DOHH2 (cell line): ENCODE measurements at regions not wholly inside any gene's neighbourhood (a gene's known extent, or its start where the extent isn't known, plus 50 kb on each side); places are given as distances from the start of the nearest gene placed in this dataset.

Experiments
- H3F3A ChIP-seq: fragments of 200-600 bp; sonication (generic), shearing (Covaris generic); 2 replicates; pipeline ENCODE4 v1.6.0; 2016; ENCODE audit warnings: antibody characterized with exemption, mild to moderate bottlenecking; ENCODE audit not compliant: control insufficient read depth, insufficient read depth
- H3K27ac ChIP-seq: fragments of 200-600 bp; sonication (generic); 2 replicates; pipeline ENCODE4 v1.5.1; 2014; ENCODE audit warnings: low read depth, mild to moderate bottlenecking, low read length, moderate library complexity
- H3K27me3 ChIP-seq: fragments of 200-600 bp; sonication (generic); 2 replicates; pipeline ENCODE4 v1.6.1; 2014; ENCODE audit warnings: mild to moderate bottlenecking, low read length, mixed read lengths; ENCODE audit not compliant: control insufficient read depth
- H3K36me3 ChIP-seq: fragments of 200-600 bp; sonication (generic); 2 replicates; pipeline ENCODE4 v1.6.1; 2014; ENCODE audit warnings: mild to moderate bottlenecking, low read length, moderate library complexity, mixed read lengths; ENCODE audit not compliant: control insufficient read depth
- H3K4me1 ChIP-seq: fragments of 200-600 bp; sonication (generic); 2 replicates; pipeline ENCODE4 v1.6.1; 2014; ENCODE audit warnings: mild to moderate bottlenecking, low read length, mixed read lengths; ENCODE audit not compliant: control insufficient read depth
- H3K4me2 ChIP-seq: fragments of 200-600 bp; sonication (generic); 2 replicates; pipeline ENCODE4 v1.6.0; 2014; ENCODE audit warnings: mild to moderate bottlenecking, low read length, moderate library complexity
- H3K4me3 ChIP-seq: fragments of 200-600 bp; sonication (generic); 2 replicates; pipeline ENCODE4 v1.5.1; 2014; ENCODE audit warnings: mild to moderate bottlenecking, low read length, mixed read lengths
- H3K79me2 ChIP-seq: fragments of 200-600 bp; sonication (generic); 2 replicates; pipeline ENCODE4 v1.6.1; 2014; ENCODE audit warnings: mild to moderate bottlenecking, low read length, mixed read lengths; ENCODE audit not compliant: control insufficient read depth
- H3K9me2 ChIP-seq: fragments of 200-600 bp; sonication (generic); replicated peaks from 2 replicates; pipeline ENCODE4 v1.6.1; 2014; ENCODE audit warnings: mild to moderate bottlenecking, low read length, mixed read lengths; ENCODE audit not compliant: control insufficient read depth
- H3K9me3 ChIP-seq: fragments of 200-600 bp; sonication (generic); 2 replicates; pipeline ENCODE4 v1.6.1; 2014; ENCODE audit warnings: antibody characterized with exemption, low read length, mixed read lengths; ENCODE audit not compliant: control insufficient read depth, insufficient read depth
- H4K20me1 ChIP-seq: fragments of 200-600 bp; sonication (generic); 2 replicates; pipeline ENCODE4 v1.6.0; 2014; ENCODE audit warnings: low read depth, mild to moderate bottlenecking, antibody characterized with exemption, low read length, moderate library complexity; ENCODE audit not compliant: control insufficient read depth, insufficient read depth
- CTCF ChIP-seq: fragments of 200-600 bp; sonication (generic); IDR thresholded peaks from one replicate; pipeline ENCODE4 v1.5.1; 2014; ENCODE audit warnings: antibody characterized with exemption, mild to moderate bottlenecking, low read depth, low read length; ENCODE audit not compliant: poor library complexity, severe bottlenecking
- EZH2phosphoT487 ChIP-seq: fragments of 200-600 bp; sonication (generic); IDR thresholded peaks from 2 replicates; pipeline ENCODE4 v1.6.1; 2017; ENCODE audit warnings: borderline replicate concordance, mild to moderate bottlenecking, antibody characterized with exemption, low read length, moderate library complexity, mixed read lengths

- no peaks in the 10 kb centered on the region for H4K20me1 ChIP-seq
Observed at GRCh38 chr18:49728542-49728941, 84.8 kb downstream of the ACAA2 start.

GRCh38 chr18:49727816-49728215 lies 85.5 kb downstream of the ACAA2 start:
- Histone ChIP-seq H3K9me2 (no peaks in the 10 kb centered on the region), H3K4me2 (no peak overlapping the region), H3K79me2 (no peaks in the 10 kb centered on the region), H3K36me3 (no peaks in the 10 kb centered on the region), H3K4me1 (no peaks in the 10 kb centered on the region), H3K4me3 (no peak overlapping the region), H3K27ac (no peak overlapping the region), H3F3A (no peaks in the 10 kb centered on the region), H3K9me3 (no peaks in the 10 kb centered on the region), H4K20me1 (no peaks in the 10 kb centered on the region), H3K27me3 (peaks cover 10% of the 10 kb centered on the region)
- TF ChIP-seq CTCF (no peak), EZH2phosphoT487 (no peak)

More at GRCh38 chr18:49728542-49728941, 84.8 kb downstream of the ACAA2 start:
- no peak for TF ChIP-seq EZH2phosphoT487
- TF ChIP-seq CTCF, result peak; percentile 79
- no peak overlapping the region for H3K4me3 ChIP-seq
- H3K79me2 ChIP-seq, result no peaks in the 10 kb centered on the region
- H3K9me2 ChIP-seq, result no peaks in the 10 kb centered on the region
- no peaks in the 10 kb centered on the region for H3F3A ChIP-seq
- H3K27ac ChIP-seq, result no peak overlapping the region
- H3K4me1 ChIP-seq, result no peaks in the 10 kb centered on the region
- peaks cover 6% of the 10 kb centered on the region for H3K27me3 ChIP-seq
- no peak overlapping the region for H3K4me2 ChIP-seq
- H3K9me3 ChIP-seq, result no peaks in the 10 kb centered on the region
- no peaks in the 10 kb centered on the region for H3K36me3 ChIP-seq

- no peaks in the 10 kb centered on the region for H3K79me2 ChIP-seq
- H3K4me3 ChIP-seq, result no peak overlapping the region
- H3K36me3 ChIP-seq, result no peaks in the 10 kb centered on the region
- TF ChIP-seq EZH2phosphoT487 (no peak), CTCF (no peak)
- no peak overlapping the region for H3K4me2 ChIP-seq
- no peaks in the 10 kb centered on the region for H4K20me1 ChIP-seq
- H3K27me3 ChIP-seq, result peaks cover 14% of the 10 kb centered on the region
- no peaks in the 10 kb centered on the region for H3K9me3 ChIP-seq
- H3F3A ChIP-seq, result no peaks in the 10 kb centered on the region
- H3K27ac ChIP-seq, result no peak overlapping the region
- H3K9me2 ChIP-seq, result no peaks in the 10 kb centered on the region
- no peaks in the 10 kb centered on the region for H3K4me1 ChIP-seq
Observed at GRCh38 chr18:49726675-49726963, 86.7 kb downstream of the ACAA2 start.
